A549 (cell line): ENCODE measurements at regions not wholly inside any gene's neighbourhood (a gene's known extent, or its start where the extent isn't known, plus 50 kb on each side); places are given as distances from the start of the nearest gene placed in this dataset.

Experiments used
- ATAC-seq, 2 experiments: fragments of 200-7000 bp in 1 of 2; fragments of >200 bp in 1 of 2; cut with Nextera tagmentation in 1 of 2; cut with Tn5 transposase in 1 of 2; 3 replicates each; pipeline versions ENCODE4 v1.8.0 to v1.9.1; 2018 to 2020; ENCODE audit warnings: mild to moderate bottlenecking in 1 of 2, moderate library complexity in 1 of 2
- CTCF ChIA-PET: fragments of 300-600 bp; sonication (Branson Sonifier 250); formaldehyde crosslinking; extraction: SDS; loops from one replicate; lab custom pipeline; 2021; ENCODE audit warnings: antibody characterized with exemption, inconsistent platforms; lab: Yijun Ruan, JAX
- POLR2A ChIA-PET: fragments of 350-600 bp; formaldehyde crosslinking; extraction: SDS; loops from one replicate; lab custom pipeline; 2021; ENCODE audit warnings: antibody characterized with exemption, inconsistent platforms; lab: Yijun Ruan, JAX
- DNase-seq, 2 experiments: peaks; one replicate each; pipeline versions ENCODE4 v3.0.0 to v3.0.0-alpha.2; 2011 to 2016; ENCODE audit warnings: low read depth in 1 of 2, low spot score in 1 of 2
- FAIRE-seq: peaks from 2 replicates; lab custom pipeline; 2011; peaks lifted over from hg19 to GRCh38; lab: Jason Lieb, UNC
- H3K27ac ChIP-seq, 2 experiments: fragments of >200 bp; sonication (Bioruptor Twin); formaldehyde crosslinking; 3 replicates each; pipeline ENCODE4 v1.5.1; 2016 to 2017
- H3K4me1 ChIP-seq: fragments of >200 bp; sonication (Bioruptor Twin); formaldehyde crosslinking; 3 replicates; pipeline ENCODE4 v1.6.1; 2016
- H3K4me2 ChIP-seq: fragments of >200 bp; sonication (Bioruptor Twin); formaldehyde crosslinking; 3 replicates; pipeline ENCODE4 v1.6.1; 2016
- H3K4me3 ChIP-seq: fragments of >200 bp; sonication (Bioruptor Twin); formaldehyde crosslinking; 3 replicates; pipeline ENCODE4 v1.5.1; 2016
- H3K9me3 ChIP-seq: fragments of >200 bp; sonication (Bioruptor Twin); formaldehyde crosslinking; 3 replicates; pipeline ENCODE4 v1.6.1; 2016
- ATOH8 ChIP-seq: fragments of 250-450 bp; sonication (Bioruptor Pico); IDR thresholded peaks from 2 replicates; pipeline ENCODE4 v1.5.0; 2020; ENCODE audit warnings: low read depth, mild to moderate bottlenecking, moderate library complexity
- CBX2 ChIP-seq: fragments of 200-600 bp; sonication (generic); IDR thresholded peaks from 2 replicates; pipeline ENCODE4 v1.6.1; 2016; ENCODE audit warnings: low read depth, mild to moderate bottlenecking, borderline replicate concordance
- CEBPB ChIP-seq, 2 experiments: fragments of >200 bp in 1 of 2; sonication (Bioruptor Twin) in 1 of 2; formaldehyde crosslinking in 1 of 2; IDR thresholded peaks; 2 replicates each; pipeline ENCODE4 v1.6.1; 2012 to 2016
- CHD2 ChIP-seq: fragments of 150-350 bp; IDR thresholded peaks from 2 replicates; pipeline ENCODE4 v1.6.1; 2014; ENCODE audit warnings: low read length; ENCODE audit not compliant: partially characterized antibody
- EP300 ChIP-seq, 2 experiments: fragments of >200 bp; sonication (Bioruptor Twin); formaldehyde crosslinking; IDR thresholded peaks; 2 replicates in 1 of 2; 3 replicates in 1 of 2; pipeline ENCODE4 v1.6.1; 2016 to 2017
- GATA3 ChIP-seq: IDR thresholded peaks from 2 replicates; pipeline ENCODE4 v1.6.1; 2012; ENCODE audit warnings: borderline replicate concordance
- HES2 ChIP-seq: fragments of >200 bp; sonication (Bioruptor Twin); formaldehyde crosslinking; IDR thresholded peaks from 2 replicates; pipeline ENCODE4 v1.6.1; 2016
- HEYL ChIP-seq: fragments of 250-450 bp; sonication (Bioruptor Pico); IDR thresholded peaks from 2 replicates; pipeline ENCODE4 v1.8.0; 2021; ENCODE audit warnings: mild to moderate bottlenecking, moderate library complexity
- HMGXB4 ChIP-seq: fragments of 250-450 bp; sonication (Bioruptor Pico); IDR thresholded peaks from 2 replicates; pipeline ENCODE4 v1.5.0; 2021; ENCODE audit warnings: mild to moderate bottlenecking, moderate library complexity, borderline replicate concordance
- JUN ChIP-seq, 2 experiments: fragments of >200 bp; sonication (Bioruptor Twin); formaldehyde crosslinking; IDR thresholded peaks; 2 replicates in 1 of 2; 3 replicates in 1 of 2; pipeline ENCODE4 v1.6.1; 2016 to 2017
- MAFK ChIP-seq: fragments of 450-650 bp; IDR thresholded peaks from 2 replicates; pipeline ENCODE4 v1.6.1; 2014; ENCODE audit not compliant: partially characterized antibody
- MAX ChIP-seq: IDR thresholded peaks from 2 replicates; pipeline ENCODE4 v1.6.1; 2012
- NPAS2 ChIP-seq: fragments of 250-450 bp; sonication (Bioruptor Pico); IDR thresholded peaks from 2 replicates; pipeline ENCODE4 v1.8.0; 2022; ENCODE audit warnings: mild to moderate bottlenecking, moderate library complexity, borderline replicate concordance
- NR3C1 ChIP-seq: fragments of >200 bp; sonication (Bioruptor Twin); formaldehyde crosslinking; IDR thresholded peaks from 3 replicates; pipeline ENCODE4 v1.6.1; 2017
- PHF8 ChIP-seq: fragments of 200-600 bp; sonication (generic); IDR thresholded peaks from 2 replicates; pipeline ENCODE4 v1.6.1; 2016; ENCODE audit warnings: low read depth, mild to moderate bottlenecking, antibody characterized with exemption, moderate library complexity, borderline replicate concordance
- POLR2AphosphoS2 ChIP-seq: conservative IDR thresholded peaks from 2 replicates; pipeline ENCODE4 v1.6.1; 2012; ENCODE audit warnings: low read length, improper control_type of control experiment, inconsistent platforms
- RARB ChIP-seq: fragments of 250-450 bp; sonication (Bioruptor Pico); IDR thresholded peaks from 2 replicates; pipeline ENCODE4 v1.8.0; 2021; ENCODE audit warnings: mild to moderate bottlenecking, moderate library complexity
- REST ChIP-seq: fragments of 200-600 bp; sonication (generic); IDR thresholded peaks from 2 replicates; pipeline ENCODE4 v1.6.1; 2016; ENCODE audit warnings: antibody characterized with exemption, mild to moderate bottlenecking, moderate library complexity
- RFX5 ChIP-seq: fragments of 450-650 bp; IDR thresholded peaks from 2 replicates; pipeline ENCODE4 v1.7.1; 2014; ENCODE audit warnings: antibody characterized with exemption, mild to moderate bottlenecking, moderate library complexity
- ZC3H11A ChIP-seq: fragments of 450-650 bp; IDR thresholded peaks from 2 replicates; pipeline ENCODE4 v1.6.1; 2014; ENCODE audit warnings: antibody characterized with exemption, mild to moderate bottlenecking
- WGBS: methylation state at CpG from one replicate; pipeline ENCODE4 v1.1.6; 2017; ENCODE audit errors: missing lambda C conversion rate; 5-methylcytosine and 5-hydroxymethylcytosine counted together

- Histone ChIP-seq H3K27ac (no peak overlapping the region), H3K4me1 (no peaks in the 10 kb centered on the region), H3K9me3 (0 out of 3 replicates have a peak, but pooled peaks cover 3% of the 10 kb centered on the region), H3K4me2 (no peak overlapping the region), H3K4me3 (no peak overlapping the region)
- WGBS = 36% methylated on average over 3 of the region's 3 CpGs
- DNase-seq (no peak), FAIRE-seq (no peak), ATAC-seq (no peak)
- ChIA-PET POLR2A (no interaction called here), CTCF (no interaction called here)
- TF ChIP-seq RARB (CRISPR knock-in tag) (no peak), HEYL (CRISPR knock-in tag) (no peak), ATOH8 (no peak), PHF8 (no peak), EP300 (IDR thresholded peaks at IDR 0.05) (no peak), GATA3 (no peak), HMGXB4 (CRISPR knock-in tag) (no peak), POLR2AphosphoS2 (no peak), CHD2 (no peak), NR3C1 (no peak), MAX (no peak), CBX2 (no peak), CEBPB (IDR thresholded peaks at IDR 0.05) (no peak), MAFK (no peak), ZC3H11A (no peak), HES2 (no peak), NPAS2 (CRISPR knock-in tag) (no peak)
These were observed 248.7 kb downstream of the EFNB2 start for GRCh38 chr13:106286811-106287210.

- H3K4me2 ChIP-seq = no peak overlapping the region
- ChIA-PET CTCF (interaction anchor here (0.5 to 1.0 kb wide), 2 partner anchors 15 to 189 kb away, joined by 4 to 5 read pairs; no protein-coding TSS in a partner anchor), POLR2A (no interaction called here)
- H3K4me1 ChIP-seq = no peaks in the 10 kb centered on the region
- FAIRE-seq (no peak), ATAC-seq (no peak), DNase-seq (no peak)
- TF ChIP-seq GATA3 (peak; percentile 25; the same call in 1 of the 2 replicates), RFX5 (no peak)
- 0% methylated on average over 2 of the region's 2 CpGs for WGBS
- H3K9me3 ChIP-seq = 0 out of 3 replicates have a peak, but pooled peaks cover 3% of the 10 kb centered on the region
- H3K4me3 ChIP-seq = no peak overlapping the region
- H3K27ac ChIP-seq = no peak overlapping the region
These were observed 251.1 kb downstream of the EFNB2 start for GRCh38 chr13:106284358-106284757.

GRCh38 chr13:106281426-106281825 is 254.0 kb downstream of the EFNB2 start:
- 0 out of 3 replicates have a peak, but pooled peaks cover 3% of the 10 kb centered on the region for H3K9me3 ChIP-seq
- ATAC-seq (no peak), DNase-seq (no peak), FAIRE-seq (no peak)
- no peak overlapping the region for H3K27ac ChIP-seq
- no peak overlapping the region for H3K4me2 ChIP-seq
- CTCF ChIA-PET = no interaction called here
- TF ChIP-seq REST (no peak), JUN (IDR thresholded peaks at IDR 0.05) (no peak)
- H3K4me1 ChIP-seq = no peaks in the 10 kb centered on the region
- H3K4me3 ChIP-seq = no peak overlapping the region
- POLR2A ChIA-PET = no interaction called here
- 87% methylated on average over 8 of the region's 9 CpGs for WGBS
